PFSK-1 (cell line): ENCODE measurements at regions not wholly inside any gene's neighbourhood (a gene's known extent, or its start where the extent isn't known, plus 50 kb on each side); places are given as distances from the start of the nearest gene placed in this dataset.

ENCODE experiments used
- FOXP2 ChIP-seq: optimal IDR thresholded peaks from 2 replicates; pipeline ENCODE3; 2011; ENCODE audit warnings: borderline replicate concordance, control low read depth, inconsistent platforms; ENCODE audit not compliant: insufficient read depth; ENCODE audit errors: extremely low read length, extremely low read depth
- POLR2AphosphoS5 ChIP-seq: IDR thresholded peaks from 2 replicates; pipeline ENCODE4 v1.6.1; 2012; ENCODE audit warnings: low read depth, mild to moderate bottlenecking, control low read depth, low read length, moderate library complexity
- REST ChIP-seq, 2 experiments: IDR thresholded peaks; 2 replicates each; pipeline versions ENCODE4 v1.6.1 to v1.8.0; 2011 to 2012; ENCODE audit warnings: low read depth in 2 of 2, low read length in 2 of 2, control low read depth in 1 of 2, inconsistent platforms in 1 of 2, mild to moderate bottlenecking in 1 of 2, moderate library complexity in 1 of 2; ENCODE audit not compliant: insufficient read depth in 1 of 2
- SIN3A ChIP-seq: IDR thresholded peaks from 2 replicates; pipeline ENCODE4 v1.6.1; 2012; ENCODE audit warnings: mild to moderate bottlenecking, low read length, moderate library complexity, borderline replicate concordance; ENCODE audit not compliant: insufficient read depth
- TAF1 ChIP-seq: IDR thresholded peaks from 2 replicates; pipeline ENCODE4 v1.6.1; 2012; ENCODE audit warnings: low read length, control low read depth, borderline replicate concordance; ENCODE audit not compliant: insufficient read depth

DNA sequence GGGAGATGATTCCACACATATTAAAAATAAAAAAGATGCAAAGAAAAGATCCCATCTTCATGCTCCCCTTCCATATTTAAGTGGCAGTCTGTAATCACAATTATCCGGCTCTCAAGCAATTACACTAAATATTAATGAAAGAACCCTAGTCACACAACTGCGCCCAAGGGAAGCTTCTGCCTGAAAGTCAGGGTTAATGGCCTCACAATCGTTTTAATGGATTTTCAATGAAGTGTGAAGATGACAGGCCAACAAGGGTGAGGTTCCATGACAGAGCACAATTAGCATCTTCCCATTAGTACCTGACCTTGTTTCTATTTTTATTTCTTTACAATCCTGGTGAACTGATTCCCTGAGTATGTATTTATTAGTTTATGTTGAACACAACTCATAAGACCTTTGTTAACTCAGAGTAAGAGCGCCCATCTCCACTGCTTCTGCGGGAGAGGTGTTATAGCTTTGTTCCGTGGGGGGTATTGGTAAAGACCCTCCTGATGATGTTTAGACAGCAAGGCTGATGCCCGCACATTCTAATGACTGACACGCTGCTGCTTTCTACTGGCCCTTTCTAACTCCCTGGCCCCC, 80.9 kb downstream of the IER5 start:
- TF ChIP-seq POLR2AphosphoS5 (no peak), SIN3A (no peak), FOXP2 (no peak), TAF1 (no peak), REST (IDR thresholded peaks at IDR 0.05; ENCODE audit: insufficient read depth in 1 of 2, low read depth in 2 of 2, low read length in 2 of 2) (no peak)

GRCh38 chr1:181170194-181170593, 81.7 kb downstream of the IER5 start:
- no peak for TF ChIP-seq POLR2AphosphoS5
- TF ChIP-seq FOXP2, result no peak
- no peak for TF ChIP-seq TAF1
- TF ChIP-seq REST (IDR thresholded peaks at IDR 0.05; ENCODE audit: insufficient read depth in 1 of 2, low read depth in 2 of 2, low read length in 2 of 2), result no peak
- no peak for TF ChIP-seq SIN3A

DNA sequence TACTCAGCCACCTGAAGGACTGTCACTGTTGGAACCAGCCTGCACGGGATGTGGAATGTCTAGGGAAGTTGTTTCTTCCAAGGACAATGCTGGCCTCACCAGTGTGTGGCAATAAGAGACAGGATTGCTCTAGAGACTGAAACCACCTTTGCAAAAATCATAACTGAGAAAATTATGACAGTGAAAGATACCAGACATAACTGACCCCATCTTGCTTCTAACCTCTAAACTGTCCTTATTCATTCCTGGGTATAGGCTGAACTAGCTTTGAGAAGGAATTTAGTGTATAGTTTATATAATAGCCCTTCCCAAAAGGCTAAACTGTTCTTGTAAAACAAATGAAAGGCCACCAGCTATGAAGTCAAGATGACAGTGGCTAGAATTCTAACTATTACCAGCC, 83.6 kb downstream of the IER5 start:
- TF ChIP-seq POLR2AphosphoS5 (no peak), TAF1 (no peak), FOXP2 (no peak), REST (IDR thresholded peaks at IDR 0.05; ENCODE audit: insufficient read depth in 1 of 2, low read depth in 2 of 2, low read length in 2 of 2) (no peak), SIN3A (no peak)

GRCh38 chr1:181173761-181174447, 85.4 kb downstream of the IER5 start:
- TF ChIP-seq SIN3A (no peak), POLR2AphosphoS5 (no peak), FOXP2 (no peak), TAF1 (no peak), REST (IDR thresholded peaks at IDR 0.05; ENCODE audit: insufficient read depth in 1 of 2, low read depth in 2 of 2, low read length in 2 of 2) (no peak)
